ENCODE measurements at regions not wholly inside any gene's neighbourhood (a gene's known extent, or its start where the extent isn't known, plus 50 kb on each side); places are given as distances from the start of the nearest gene placed in this dataset.

DNA sequence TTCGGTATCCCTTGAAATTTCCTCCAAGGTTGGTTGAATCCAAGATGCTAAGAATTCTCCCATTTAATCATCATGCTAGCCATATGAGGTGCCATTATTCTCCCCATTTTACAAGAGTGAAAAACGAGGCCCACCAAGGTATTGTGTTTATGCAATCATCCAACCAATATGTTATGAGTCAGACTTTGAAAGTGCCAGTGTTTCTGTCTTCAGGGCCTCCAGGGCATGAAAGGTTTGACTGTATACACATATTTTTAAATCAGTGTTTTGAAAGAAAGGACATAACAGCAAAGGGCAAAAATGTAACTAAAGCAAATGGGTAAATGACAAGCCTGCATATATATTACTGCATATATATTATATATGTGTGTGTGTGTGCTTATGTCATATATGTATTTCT lies 541.2 kb upstream of the SMIM31 start:
- Histone ChIP-seq H3K4me3 (no peak overlapping the region), H3K27ac (no peak overlapping the region)
- TF ChIP-seq, protein P1, sequence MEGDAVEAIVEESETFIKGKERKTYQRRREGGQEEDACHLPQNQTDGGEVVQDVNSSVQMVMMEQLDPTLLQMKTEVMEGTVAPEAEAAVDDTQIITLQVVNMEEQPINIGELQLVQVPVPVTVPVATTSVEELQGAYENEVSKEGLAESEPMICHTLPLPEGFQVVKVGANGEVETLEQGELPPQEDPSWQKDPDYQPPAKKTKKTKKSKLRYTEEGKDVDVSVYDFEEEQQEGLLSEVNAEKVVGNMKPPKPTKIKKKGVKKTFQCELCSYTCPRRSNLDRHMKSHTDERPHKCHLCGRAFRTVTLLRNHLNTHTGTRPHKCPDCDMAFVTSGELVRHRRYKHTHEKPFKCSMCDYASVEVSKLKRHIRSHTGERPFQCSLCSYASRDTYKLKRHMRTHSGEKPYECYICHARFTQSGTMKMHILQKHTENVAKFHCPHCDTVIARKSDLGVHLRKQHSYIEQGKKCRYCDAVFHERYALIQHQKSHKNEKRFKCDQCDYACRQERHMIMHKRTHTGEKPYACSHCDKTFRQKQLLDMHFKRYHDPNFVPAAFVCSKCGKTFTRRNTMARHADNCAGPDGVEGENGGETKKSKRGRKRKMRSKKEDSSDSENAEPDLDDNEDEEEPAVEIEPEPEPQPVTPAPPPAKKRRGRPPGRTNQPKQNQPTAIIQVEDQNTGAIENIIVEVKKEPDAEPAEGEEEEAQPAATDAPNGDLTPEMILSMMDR (IDR thresholded peaks at IDR 0.05) = no peak
- DNase-seq (ENCODE audit: low spot score) = no peak

DNA sequence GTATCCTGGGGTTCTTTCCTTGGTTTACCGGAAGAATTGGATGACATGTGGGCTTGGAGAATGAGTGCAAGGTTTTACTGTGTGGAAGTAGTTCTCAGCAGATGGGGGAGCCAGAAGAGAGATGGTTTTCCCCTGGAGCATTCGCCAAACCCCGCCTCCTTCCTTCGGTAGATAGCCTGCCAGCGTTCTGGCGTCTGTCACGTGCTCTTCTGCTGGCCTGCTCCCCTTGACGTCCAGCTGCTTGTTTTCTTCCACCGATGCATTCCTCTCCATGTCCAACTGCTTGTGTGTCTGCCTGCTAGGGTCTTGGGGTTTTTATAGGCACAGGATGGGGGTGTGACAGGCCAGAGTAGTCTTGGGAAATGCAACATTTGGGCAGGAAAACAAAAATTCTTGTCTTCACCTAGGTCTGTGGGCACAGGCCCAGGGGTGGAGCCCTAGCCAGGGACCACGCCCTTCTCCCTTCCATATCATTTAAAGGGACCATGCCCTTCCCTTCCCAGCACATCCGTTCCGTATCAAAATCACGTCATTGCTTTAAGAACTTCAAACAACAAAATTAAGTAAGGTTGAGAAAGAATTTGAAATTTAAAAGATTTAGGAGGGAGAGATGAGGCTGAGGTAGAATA lies 538.7 kb upstream of the SMIM31 start:
- no peak overlapping the region for H3K4me3 ChIP-seq
- TF ChIP-seq, protein P1 (IDR thresholded peaks at IDR 0.05) = no peak
- DNase-seq (ENCODE audit: low spot score) = no peak
- H3K27ac ChIP-seq = no peak overlapping the region

DNA sequence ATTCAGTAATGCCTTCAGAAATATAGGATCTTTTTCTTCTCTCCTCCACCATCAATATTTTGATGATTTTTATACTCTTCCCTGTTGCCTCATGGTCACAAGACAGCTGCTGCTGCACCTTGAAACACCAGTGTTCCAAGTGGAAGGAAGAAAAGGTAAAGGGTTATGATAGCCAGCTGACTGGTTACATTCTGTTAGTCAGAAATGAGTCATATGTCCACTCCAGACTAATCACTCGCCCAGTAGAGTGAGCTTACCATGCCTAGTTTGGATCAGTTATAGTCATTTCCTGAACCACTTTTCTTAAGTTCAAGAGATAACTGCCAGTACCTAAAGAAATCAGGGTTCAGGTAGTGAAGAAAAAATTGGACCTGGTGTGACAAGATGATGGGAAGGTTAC lies 532.3 kb upstream of the SMIM31 start:
- no peak overlapping the region for H3K27ac ChIP-seq
- TF ChIP-seq, protein P1 (IDR thresholded peaks at IDR 0.05) = no peak
- H3K4me3 ChIP-seq = no peak overlapping the region
- DNase-seq (ENCODE audit: low spot score) = no peak

DNA sequence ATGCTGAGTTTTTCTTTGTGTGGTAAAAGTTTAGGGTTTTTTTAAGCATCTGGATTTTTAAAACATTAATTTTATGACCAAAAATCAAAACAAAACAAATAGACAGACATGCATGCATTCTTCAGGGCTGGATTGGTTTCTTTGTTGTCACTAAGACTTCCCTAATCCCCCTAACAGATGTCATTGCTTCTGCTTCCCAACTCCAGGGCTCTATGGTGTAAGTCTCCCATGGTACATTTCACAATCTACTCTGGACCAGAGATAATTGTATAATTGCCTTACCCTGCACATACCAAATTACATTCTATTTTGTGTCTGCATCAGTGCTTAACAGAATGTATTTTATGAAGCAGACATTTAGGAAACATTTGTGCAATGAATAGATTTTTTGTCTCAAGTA lies 529.1 kb upstream of the SMIM31 start:
- Histone ChIP-seq H3K27ac (no peak overlapping the region), H3K4me3 (no peak overlapping the region)
- no peak for DNase-seq (ENCODE audit: low spot score)
- TF ChIP-seq, protein P1 (IDR thresholded peaks at IDR 0.05) = no peak

DNA sequence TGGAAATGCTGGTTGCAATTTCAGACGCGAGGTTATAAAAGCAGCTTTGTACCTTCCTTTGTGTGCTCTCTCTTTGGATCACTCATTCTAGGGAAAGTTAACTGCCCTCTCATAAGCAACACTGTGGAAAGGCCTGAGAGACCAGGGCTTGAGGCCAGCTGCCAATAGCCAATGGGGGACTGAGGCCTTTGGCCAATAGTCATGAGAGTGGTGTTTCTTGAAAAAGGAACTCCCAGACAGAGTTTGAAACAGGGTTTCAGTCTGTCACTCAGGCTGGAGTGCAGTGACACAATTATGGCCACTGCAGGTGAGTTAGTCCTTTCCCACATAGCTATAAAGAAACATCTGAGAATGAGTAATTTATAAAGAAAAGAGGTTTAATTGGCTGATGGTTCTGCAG lies 524.7 kb upstream of the SMIM31 start:
- no peak overlapping the region for H3K4me3 ChIP-seq
- no peak for DNase-seq (ENCODE audit: low spot score)

DNA sequence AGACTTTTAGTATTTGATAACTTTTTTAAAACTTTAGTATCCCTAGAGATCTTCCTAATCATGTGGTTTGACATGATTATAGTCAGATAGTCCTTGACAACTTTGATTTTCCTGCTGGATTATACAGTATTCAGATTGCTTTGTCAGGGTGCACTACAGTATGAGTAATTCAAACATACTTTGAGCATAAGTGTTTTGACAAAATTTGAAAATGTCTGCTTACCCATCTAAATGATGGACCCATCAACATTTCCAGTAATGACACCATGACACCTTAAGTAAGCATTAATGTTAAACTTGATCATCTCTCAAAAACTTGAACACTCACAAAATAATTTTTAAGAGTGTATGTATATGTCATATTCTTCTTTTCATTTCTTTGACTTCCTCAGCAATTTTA lies 514.5 kb upstream of the SMIM31 start:
- H3K4me3 ChIP-seq = no peak overlapping the region
- no peak overlapping the region for H3K27ac ChIP-seq
- no peak for DNase-seq (ENCODE audit: low spot score)
- TF ChIP-seq, protein P1 (IDR thresholded peaks at IDR 0.05) = no peak

More for the DNA sequence above, 524.7 kb upstream of the SMIM31 start:
- TF ChIP-seq, protein P1 (IDR thresholded peaks at IDR 0.05) = no peak
- H3K27ac ChIP-seq = no peak overlapping the region

DNA sequence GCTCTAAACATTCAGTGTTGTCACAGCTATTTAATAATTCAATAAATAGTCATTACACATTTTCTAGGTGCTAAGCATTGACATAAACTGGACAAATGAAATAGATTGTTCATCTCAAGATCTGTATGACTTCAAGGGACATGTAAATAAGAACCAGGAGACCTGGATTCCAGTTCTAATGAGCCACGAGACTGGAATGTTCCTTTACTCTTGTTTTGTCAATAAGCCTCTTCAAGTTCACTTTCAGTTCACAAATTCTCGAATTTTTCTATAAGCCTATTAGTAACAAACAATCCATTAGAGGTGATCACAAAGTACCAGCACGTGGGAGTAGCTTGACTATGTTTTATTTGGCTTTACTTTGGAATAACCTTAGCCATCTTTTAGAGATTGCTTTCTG lies 514.0 kb upstream of the SMIM31 start:
- no peak for DNase-seq (ENCODE audit: low spot score)
- TF ChIP-seq, protein P1 (IDR thresholded peaks at IDR 0.05) = no peak
- Histone ChIP-seq H3K4me3 (no peak overlapping the region), H3K27ac (no peak overlapping the region)

Measured in coronary artery (tissue), 2 donors.